ENCODE measurements at regions not wholly inside any gene's neighbourhood (a gene's known extent, or its start where the extent isn't known, plus 50 kb on each side); places are given as distances from the start of the nearest gene placed in this dataset.

DNA sequence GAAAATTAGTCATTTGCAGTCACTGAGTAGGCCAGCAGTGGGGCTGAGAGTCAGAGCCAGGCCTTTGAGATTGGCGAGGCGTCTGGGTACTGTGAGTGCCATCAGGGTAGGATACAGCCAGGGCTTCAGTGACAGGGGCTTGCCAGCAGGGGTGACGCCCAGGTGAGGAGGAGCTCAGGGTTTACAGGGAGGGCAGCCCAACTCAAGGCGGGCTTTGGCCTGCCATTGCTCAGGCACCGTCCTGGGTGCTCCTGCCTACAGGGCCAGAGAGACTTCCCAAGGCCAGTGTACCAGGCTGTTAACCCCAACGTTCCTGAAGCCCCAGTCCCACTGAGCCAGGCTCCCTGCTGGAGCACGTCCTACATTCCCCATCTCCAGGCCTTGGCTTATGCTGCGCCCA lies 152.0 kb downstream of the FBLN2 start:
- TF ChIP-seq, protein P1, sequence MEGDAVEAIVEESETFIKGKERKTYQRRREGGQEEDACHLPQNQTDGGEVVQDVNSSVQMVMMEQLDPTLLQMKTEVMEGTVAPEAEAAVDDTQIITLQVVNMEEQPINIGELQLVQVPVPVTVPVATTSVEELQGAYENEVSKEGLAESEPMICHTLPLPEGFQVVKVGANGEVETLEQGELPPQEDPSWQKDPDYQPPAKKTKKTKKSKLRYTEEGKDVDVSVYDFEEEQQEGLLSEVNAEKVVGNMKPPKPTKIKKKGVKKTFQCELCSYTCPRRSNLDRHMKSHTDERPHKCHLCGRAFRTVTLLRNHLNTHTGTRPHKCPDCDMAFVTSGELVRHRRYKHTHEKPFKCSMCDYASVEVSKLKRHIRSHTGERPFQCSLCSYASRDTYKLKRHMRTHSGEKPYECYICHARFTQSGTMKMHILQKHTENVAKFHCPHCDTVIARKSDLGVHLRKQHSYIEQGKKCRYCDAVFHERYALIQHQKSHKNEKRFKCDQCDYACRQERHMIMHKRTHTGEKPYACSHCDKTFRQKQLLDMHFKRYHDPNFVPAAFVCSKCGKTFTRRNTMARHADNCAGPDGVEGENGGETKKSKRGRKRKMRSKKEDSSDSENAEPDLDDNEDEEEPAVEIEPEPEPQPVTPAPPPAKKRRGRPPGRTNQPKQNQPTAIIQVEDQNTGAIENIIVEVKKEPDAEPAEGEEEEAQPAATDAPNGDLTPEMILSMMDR (IDR thresholded peaks at IDR 0.05; ENCODE audit: poor library complexity, severe bottlenecking) = no peak
- TF ChIP-seq, protein P2, sequence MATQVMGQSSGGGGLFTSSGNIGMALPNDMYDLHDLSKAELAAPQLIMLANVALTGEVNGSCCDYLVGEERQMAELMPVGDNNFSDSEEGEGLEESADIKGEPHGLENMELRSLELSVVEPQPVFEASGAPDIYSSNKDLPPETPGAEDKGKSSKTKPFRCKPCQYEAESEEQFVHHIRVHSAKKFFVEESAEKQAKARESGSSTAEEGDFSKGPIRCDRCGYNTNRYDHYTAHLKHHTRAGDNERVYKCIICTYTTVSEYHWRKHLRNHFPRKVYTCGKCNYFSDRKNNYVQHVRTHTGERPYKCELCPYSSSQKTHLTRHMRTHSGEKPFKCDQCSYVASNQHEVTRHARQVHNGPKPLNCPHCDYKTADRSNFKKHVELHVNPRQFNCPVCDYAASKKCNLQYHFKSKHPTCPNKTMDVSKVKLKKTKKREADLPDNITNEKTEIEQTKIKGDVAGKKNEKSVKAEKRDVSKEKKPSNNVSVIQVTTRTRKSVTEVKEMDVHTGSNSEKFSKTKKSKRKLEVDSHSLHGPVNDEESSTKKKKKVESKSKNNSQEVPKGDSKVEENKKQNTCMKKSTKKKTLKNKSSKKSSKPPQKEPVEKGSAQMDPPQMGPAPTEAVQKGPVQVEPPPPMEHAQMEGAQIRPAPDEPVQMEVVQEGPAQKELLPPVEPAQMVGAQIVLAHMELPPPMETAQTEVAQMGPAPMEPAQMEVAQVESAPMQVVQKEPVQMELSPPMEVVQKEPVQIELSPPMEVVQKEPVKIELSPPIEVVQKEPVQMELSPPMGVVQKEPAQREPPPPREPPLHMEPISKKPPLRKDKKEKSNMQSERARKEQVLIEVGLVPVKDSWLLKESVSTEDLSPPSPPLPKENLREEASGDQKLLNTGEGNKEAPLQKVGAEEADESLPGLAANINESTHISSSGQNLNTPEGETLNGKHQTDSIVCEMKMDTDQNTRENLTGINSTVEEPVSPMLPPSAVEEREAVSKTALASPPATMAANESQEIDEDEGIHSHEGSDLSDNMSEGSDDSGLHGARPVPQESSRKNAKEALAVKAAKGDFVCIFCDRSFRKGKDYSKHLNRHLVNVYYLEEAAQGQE (IDR thresholded peaks at IDR 0.05; ENCODE audit: borderline replicate concordance) = no peak
- no peak for TF ChIP-seq SMC3 (conservative IDR thresholded peaks at IDR 0.05; ENCODE audit: poor library complexity)
- no peak for TF ChIP-seq EZH2 (IDR thresholded peaks at IDR 0.05; ENCODE audit: borderline replicate concordance, insufficient read depth, low read length, poor library complexity, severe bottlenecking)
- no peak for TF ChIP-seq EP300 (conservative IDR thresholded peaks at IDR 0.05; ENCODE audit: poor library complexity, severe bottlenecking)
- TF ChIP-seq POLR2AphosphoS5 (IDR thresholded peaks at IDR 0.05) = no peak
- TF ChIP-seq MXI1 (conservative IDR thresholded peaks at IDR 0.05; ENCODE audit: poor library complexity, severe bottlenecking) = no peak
- no peak for TF ChIP-seq RAD21 (conservative IDR thresholded peaks at IDR 0.05)

All from neural cell (in vitro differentiated cells).